Calu3 (cell line): ENCODE measurements at regions not wholly inside any gene's neighbourhood (a gene's known extent, or its start where the extent isn't known, plus 50 kb on each side); places are given as distances from the start of the nearest gene placed in this dataset.

ENCODE experiments used
- BruUV-seq: library from RNA; stranded (reverse); fragments of 400-500 nt; replicated peaks from 2 replicates; lab custom pipeline; 2021; lab: Mats Ljungman, UMichigan
- CTCF ChIA-PET: fragments of 300-600 bp; sonication (Branson Sonifier 250); formaldehyde crosslinking; loops from one replicate; lab custom pipeline; 2022; ENCODE audit warnings: antibody characterized with exemption; lab: Charles Lee
- DNase-seq: peaks from one replicate; pipeline ENCODE4 v3.0.0; 2022
- H3K27ac Mint-ChIP-seq: one replicate; pipeline ENCODE4 v1.8.0; 2022; ENCODE audit warnings: mixed read lengths; ENCODE audit not compliant: unreplicated experiment
- H3K27me3 Mint-ChIP-seq: one replicate; pipeline ENCODE4 v1.8.0; 2022; ENCODE audit warnings: mixed read lengths; ENCODE audit not compliant: unreplicated experiment
- H3K36me3 Mint-ChIP-seq: one replicate; pipeline ENCODE4 v1.8.0; 2022; ENCODE audit warnings: mild to moderate bottlenecking, moderate library complexity, mixed read lengths; ENCODE audit not compliant: insufficient read depth, unreplicated experiment
- H3K4me1 Mint-ChIP-seq: one replicate; pipeline ENCODE4 v1.8.0; 2022; ENCODE audit warnings: mild to moderate bottlenecking, low read depth, mixed read lengths; ENCODE audit not compliant: unreplicated experiment
- H3K4me3 Mint-ChIP-seq: one replicate; pipeline ENCODE4 v1.8.0; 2022; ENCODE audit warnings: mild to moderate bottlenecking, low read depth, moderate library complexity, mixed read lengths; ENCODE audit not compliant: unreplicated experiment
- H3K9me3 Mint-ChIP-seq: one replicate; pipeline ENCODE4 v1.8.0; 2022; ENCODE audit warnings: low read depth, mixed read lengths; ENCODE audit not compliant: unreplicated experiment
- intact Hi-C: fragments of 100-400 bp; cut with micrococcal nuclease; formaldehyde crosslinking; loops from one replicate; pipeline ENCODE4 v1.10.0; 2022; ENCODE audit not compliant: unreplicated experiment
- TF ChIP-seq, protein P1 (sequence below): fragments of 200-600 bp; IDR thresholded peaks from one replicate; pipeline ENCODE4 v1.8.0; 2022; ENCODE audit warnings: antibody characterized with exemption; ENCODE audit not compliant: unreplicated experiment

DNA sequence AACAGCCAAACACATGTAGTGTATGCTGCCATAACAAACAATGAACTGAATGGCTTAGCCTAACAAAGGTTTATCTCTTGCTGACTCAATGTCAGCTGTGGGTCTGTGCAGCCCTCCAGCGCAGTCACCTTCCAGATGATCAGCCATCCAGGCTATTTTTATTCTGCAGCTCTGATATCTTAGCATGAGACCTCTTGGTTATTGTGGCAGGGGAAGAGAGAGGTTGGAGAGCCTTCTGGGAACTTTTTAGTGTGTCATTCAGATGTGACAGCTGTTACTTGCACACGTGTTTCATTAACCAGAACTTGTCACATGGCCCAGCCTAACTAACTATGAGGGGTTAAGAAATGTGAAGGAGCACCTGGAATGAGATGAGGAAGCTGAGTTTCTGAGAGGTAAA, 202.5 kb downstream of the DHX35 start:
- H3K9me3 Mint-ChIP-seq = no peaks in the 10 kb centered on the region
- H3K4me1 Mint-ChIP-seq = no peaks in the 10 kb centered on the region
- CTCF ChIA-PET = interaction anchor here (1.1 kb wide), 1 partner anchor 22 kb away, joined by 3 read pairs; no protein-coding TSS in a partner anchor
- no TSS peak for BruUV-seq
- no peak for DNase-seq
- TF ChIP-seq, protein P1, sequence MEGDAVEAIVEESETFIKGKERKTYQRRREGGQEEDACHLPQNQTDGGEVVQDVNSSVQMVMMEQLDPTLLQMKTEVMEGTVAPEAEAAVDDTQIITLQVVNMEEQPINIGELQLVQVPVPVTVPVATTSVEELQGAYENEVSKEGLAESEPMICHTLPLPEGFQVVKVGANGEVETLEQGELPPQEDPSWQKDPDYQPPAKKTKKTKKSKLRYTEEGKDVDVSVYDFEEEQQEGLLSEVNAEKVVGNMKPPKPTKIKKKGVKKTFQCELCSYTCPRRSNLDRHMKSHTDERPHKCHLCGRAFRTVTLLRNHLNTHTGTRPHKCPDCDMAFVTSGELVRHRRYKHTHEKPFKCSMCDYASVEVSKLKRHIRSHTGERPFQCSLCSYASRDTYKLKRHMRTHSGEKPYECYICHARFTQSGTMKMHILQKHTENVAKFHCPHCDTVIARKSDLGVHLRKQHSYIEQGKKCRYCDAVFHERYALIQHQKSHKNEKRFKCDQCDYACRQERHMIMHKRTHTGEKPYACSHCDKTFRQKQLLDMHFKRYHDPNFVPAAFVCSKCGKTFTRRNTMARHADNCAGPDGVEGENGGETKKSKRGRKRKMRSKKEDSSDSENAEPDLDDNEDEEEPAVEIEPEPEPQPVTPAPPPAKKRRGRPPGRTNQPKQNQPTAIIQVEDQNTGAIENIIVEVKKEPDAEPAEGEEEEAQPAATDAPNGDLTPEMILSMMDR = no peak
- intact Hi-C loops = no loop called here
- H3K36me3 Mint-ChIP-seq = no peaks in the 10 kb centered on the region
- no peak overlapping the region for H3K27ac Mint-ChIP-seq
- H3K27me3 Mint-ChIP-seq = peaks cover 65% of the 10 kb centered on the region
- H3K4me3 Mint-ChIP-seq = no peak overlapping the region

DNA sequence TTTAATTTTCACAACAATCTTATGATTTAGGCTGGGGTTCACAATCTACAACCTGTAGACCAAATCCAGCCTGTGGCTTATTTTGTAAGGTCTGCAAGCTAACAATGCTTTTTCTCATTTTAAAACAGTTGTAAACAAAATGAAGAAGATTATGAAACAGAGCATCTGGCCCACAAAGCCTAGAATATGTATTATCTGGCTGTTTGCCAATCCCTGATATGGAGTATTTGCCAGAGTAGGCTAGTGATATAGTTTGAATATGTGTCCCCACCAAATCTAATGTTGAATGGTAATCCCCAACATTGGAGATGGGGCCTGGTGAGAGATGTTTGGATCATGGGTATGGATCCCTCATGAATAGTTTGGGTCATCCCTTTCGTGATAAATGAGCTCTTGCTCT, 201.8 kb downstream of the DHX35 start:
- H3K4me3 Mint-ChIP-seq = no peak overlapping the region
- CTCF ChIA-PET = interaction anchor here (1.1 kb wide), 1 partner anchor 21 kb away, joined by 3 read pairs; no protein-coding TSS in a partner anchor
- H3K27ac Mint-ChIP-seq = no peak overlapping the region
- TF ChIP-seq, protein P1 = no peak
- no peak for DNase-seq
- intact Hi-C loops = no loop called here
- no TSS peak for BruUV-seq
- no peaks in the 10 kb centered on the region for H3K4me1 Mint-ChIP-seq
- peaks cover 65% of the 10 kb centered on the region for H3K27me3 Mint-ChIP-seq
- H3K36me3 Mint-ChIP-seq = no peaks in the 10 kb centered on the region
- H3K9me3 Mint-ChIP-seq = no peaks in the 10 kb centered on the region

DNA sequence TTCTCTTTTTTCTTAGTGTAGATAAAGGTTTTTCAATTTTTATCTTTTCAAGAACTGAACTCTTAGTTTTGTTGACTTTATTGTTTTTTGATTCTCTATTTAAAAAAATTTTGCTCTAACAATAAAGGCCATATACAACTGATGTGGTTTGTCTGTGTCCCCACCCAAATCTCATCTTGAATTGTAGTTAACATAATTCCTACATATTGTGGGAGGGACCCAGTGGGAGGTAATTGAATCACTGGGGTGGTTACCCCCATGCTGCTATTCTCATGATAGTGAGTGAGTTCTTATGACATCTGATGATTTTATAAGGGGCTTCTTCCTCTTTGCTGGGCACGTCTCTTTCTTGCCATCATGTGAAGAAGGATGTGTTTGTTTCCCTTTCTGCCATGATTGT, 199.8 kb downstream of the DHX35 start:
- CTCF ChIA-PET = no interaction called here
- TF ChIP-seq, protein P1 = no peak
- H3K36me3 Mint-ChIP-seq = no peaks in the 10 kb centered on the region
- no peaks in the 10 kb centered on the region for H3K9me3 Mint-ChIP-seq
- H3K27me3 Mint-ChIP-seq = peaks cover 60% of the 10 kb centered on the region
- no peak overlapping the region for H3K27ac Mint-ChIP-seq
- DNase-seq = no peak
- no peak overlapping the region for H3K4me3 Mint-ChIP-seq
- BruUV-seq = no TSS peak
- intact Hi-C loops = no loop called here
- no peaks in the 10 kb centered on the region for H3K4me1 Mint-ChIP-seq

DNA sequence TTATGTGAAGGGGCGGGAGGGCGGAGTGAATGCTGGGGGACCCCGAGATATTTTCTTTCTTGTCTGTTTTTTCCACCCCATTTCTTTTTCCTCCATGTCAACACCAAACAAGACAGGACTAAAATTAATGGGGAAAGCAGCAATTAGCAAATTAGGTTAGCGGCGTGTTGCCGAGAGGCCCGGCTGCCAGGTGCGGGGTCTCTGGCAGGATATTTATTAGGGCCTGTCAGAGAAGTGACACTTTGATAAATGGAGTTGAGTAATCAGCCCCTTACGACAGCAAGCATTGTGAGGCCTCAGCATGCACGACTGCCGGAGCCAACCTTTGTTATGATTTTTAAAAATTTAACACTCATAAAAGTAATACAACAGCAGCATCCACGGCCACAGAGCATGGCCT, 193.8 kb downstream of the DHX35 start:
- intact Hi-C loops = loop anchor here (10.0 kb wide), 1 partner anchor 59 kb away; no protein-coding TSS in a partner anchor
- no peak for DNase-seq
- Mint-ChIP-seq H3K4me1 (no peaks in the 10 kb centered on the region), H3K36me3 (no peaks in the 10 kb centered on the region), H3K4me3 (no peak overlapping the region), H3K9me3 (no peaks in the 10 kb centered on the region), H3K27ac (no peak overlapping the region), H3K27me3 (peaks cover 92% of the 10 kb centered on the region)
- TF ChIP-seq, protein P1 = no peak
- CTCF ChIA-PET = no interaction called here
- BruUV-seq = no TSS peak
